AG09309 (cell line): ENCODE measurements at regions not wholly inside any gene's neighbourhood (a gene's known extent, or its start where the extent isn't known, plus 50 kb on each side); places are given as distances from the start of the nearest gene placed in this dataset.

Experiments used
- DNase-seq: peaks from one replicate; pipeline ENCODE4 v3.0.0-alpha.2; 2010; ENCODE audit warnings: low read depth
- H3K4me3 ChIP-seq: 2 replicates; pipeline ENCODE4 v1.5.1; 2011; ENCODE audit warnings: mild to moderate bottlenecking, low read depth, low read length, moderate library complexity; ENCODE audit not compliant: control insufficient read depth
- TF ChIP-seq, protein P1 (sequence below): IDR thresholded peaks from 2 replicates; pipeline ENCODE4 v1.5.1; 2011; ENCODE audit warnings: mild to moderate bottlenecking, low read depth, low read length, inconsistent platforms; ENCODE audit not compliant: insufficient read depth, control insufficient read depth; ENCODE audit errors: missing control alignments

- DNase-seq: no peak
- H3K4me3 ChIP-seq: no peak overlapping the region
- TF ChIP-seq, protein P1, sequence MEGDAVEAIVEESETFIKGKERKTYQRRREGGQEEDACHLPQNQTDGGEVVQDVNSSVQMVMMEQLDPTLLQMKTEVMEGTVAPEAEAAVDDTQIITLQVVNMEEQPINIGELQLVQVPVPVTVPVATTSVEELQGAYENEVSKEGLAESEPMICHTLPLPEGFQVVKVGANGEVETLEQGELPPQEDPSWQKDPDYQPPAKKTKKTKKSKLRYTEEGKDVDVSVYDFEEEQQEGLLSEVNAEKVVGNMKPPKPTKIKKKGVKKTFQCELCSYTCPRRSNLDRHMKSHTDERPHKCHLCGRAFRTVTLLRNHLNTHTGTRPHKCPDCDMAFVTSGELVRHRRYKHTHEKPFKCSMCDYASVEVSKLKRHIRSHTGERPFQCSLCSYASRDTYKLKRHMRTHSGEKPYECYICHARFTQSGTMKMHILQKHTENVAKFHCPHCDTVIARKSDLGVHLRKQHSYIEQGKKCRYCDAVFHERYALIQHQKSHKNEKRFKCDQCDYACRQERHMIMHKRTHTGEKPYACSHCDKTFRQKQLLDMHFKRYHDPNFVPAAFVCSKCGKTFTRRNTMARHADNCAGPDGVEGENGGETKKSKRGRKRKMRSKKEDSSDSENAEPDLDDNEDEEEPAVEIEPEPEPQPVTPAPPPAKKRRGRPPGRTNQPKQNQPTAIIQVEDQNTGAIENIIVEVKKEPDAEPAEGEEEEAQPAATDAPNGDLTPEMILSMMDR: no peak
These were observed 462.0 kb upstream of the THRB start for GRCh38 chr3:24956613-24957012.

- H3K4me3 ChIP-seq: no peak overlapping the region
- TF ChIP-seq, protein P1: no peak
- DNase-seq: no peak
These were observed 463.6 kb upstream of the THRB start for GRCh38 chr3:24958271-24958670.

- no peak for DNase-seq
- no peak overlapping the region for H3K4me3 ChIP-seq
- TF ChIP-seq, protein P1: no peak
These were observed 464.3 kb upstream of the THRB start for GRCh38 chr3:24958910-24959447.

DNA sequence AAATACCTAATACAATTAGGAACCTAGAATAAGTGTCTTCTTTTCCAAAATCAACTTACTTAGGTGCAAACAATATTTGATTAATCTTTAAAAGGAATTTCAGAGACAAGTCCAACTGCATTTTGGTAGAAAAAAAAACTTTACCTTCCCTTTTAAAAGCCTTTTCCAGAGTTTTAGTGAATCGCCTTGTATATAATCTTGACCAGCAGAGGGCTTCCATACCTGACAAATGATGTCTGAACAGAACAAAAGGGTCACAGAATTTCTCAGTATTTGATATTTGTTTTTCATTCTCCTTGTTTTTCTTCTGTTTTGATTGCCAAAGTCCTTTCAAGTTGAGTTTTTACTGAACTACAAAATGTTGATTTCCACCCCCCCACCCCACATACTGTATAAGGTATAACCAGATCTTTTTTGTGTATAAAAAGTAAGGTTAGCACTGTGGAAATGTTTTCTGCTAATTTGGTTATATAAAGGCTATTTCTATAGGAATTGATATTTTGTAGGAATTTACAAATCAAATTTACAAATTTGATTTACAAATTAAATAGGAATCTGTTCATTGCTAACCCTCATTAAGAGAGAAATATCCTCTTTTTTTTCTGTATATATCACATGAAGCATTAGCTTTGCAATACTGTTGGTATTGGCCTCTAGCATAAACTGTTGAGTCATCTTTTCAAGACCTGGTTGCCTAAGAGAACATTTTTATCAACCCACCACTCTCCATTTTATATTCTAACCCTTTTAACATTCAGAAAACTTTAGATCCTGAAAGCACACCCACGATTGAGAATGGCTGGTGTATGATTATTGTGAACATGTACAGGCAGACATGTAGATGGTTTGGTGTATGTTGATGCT, 464.1 kb upstream of the RARB start:
- H3K4me3 ChIP-seq: no peak overlapping the region
- TF ChIP-seq, protein P1: peak; percentile 50
- no peak for DNase-seq

GRCh38 chr3:24965706-24966385, 462.2 kb upstream of the RARB start:
- TF ChIP-seq, protein P1: no peak
- DNase-seq: no peak
- no peak overlapping the region for H3K4me3 ChIP-seq

DNA sequence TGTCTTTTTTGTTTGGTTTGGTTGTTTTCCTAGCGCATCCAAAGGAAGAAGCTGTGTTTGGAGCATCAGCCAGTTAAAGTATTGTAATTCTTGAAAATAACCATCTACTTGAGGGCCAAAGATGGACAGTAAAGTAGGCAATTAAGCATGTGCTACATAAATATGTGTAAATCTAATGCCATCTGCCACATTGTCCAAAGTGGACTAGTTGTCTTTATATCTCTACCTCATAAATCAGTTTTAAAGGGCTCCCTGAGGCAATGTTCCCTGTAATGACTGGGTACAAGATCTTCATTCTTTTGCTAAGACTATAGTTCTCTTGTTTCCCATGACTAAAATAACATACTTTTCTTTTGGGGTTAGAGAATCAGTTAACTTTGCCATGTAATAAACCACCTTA, 460.0 kb upstream of the RARB start:
- DNase-seq: no peak
- TF ChIP-seq, protein P1: no peak

More for the DNA sequence above, 460.0 kb upstream of the RARB start:
- H3K4me3 ChIP-seq: no peak overlapping the region
